ENCODE measurements at regions not wholly inside any gene's neighbourhood (a gene's known extent, or its start where the extent isn't known, plus 50 kb on each side); places are given as distances from the start of the nearest gene placed in this dataset.

GRCh38 chr17:5753421-5753820, 169.1 kb upstream of the NLRP1 start:
- no peak for TF ChIP-seq CTCF (conservative IDR thresholded peaks at IDR 0.05; ENCODE audit: low read depth, low read length)
- DNase-seq (ENCODE audit: low read depth), result no peak
- no peak overlapping the region for H3K4me3 ChIP-seq (ENCODE audit: low read depth, low read length)

GRCh38 chr17:5757314-5757907, 173.1 kb upstream of the NLRP1 start:
- DNase-seq (ENCODE audit: low read depth), result no peak
- no peak overlapping the region for H3K4me3 ChIP-seq (ENCODE audit: low read depth, low read length)
- TF ChIP-seq CTCF (conservative IDR thresholded peaks at IDR 0.05; ENCODE audit: low read depth, low read length), result no peak

GRCh38 chr17:5758651-5759050, 174.3 kb upstream of the NLRP1 start:
- no peak for TF ChIP-seq CTCF (conservative IDR thresholded peaks at IDR 0.05; ENCODE audit: low read depth, low read length)
- DNase-seq (ENCODE audit: low read depth), result peak; percentile 59
- H3K4me3 ChIP-seq (ENCODE audit: low read depth, low read length), result no peak overlapping the region

GRCh38 chr17:5759501-5759925, 175.2 kb upstream of the NLRP1 start:
- DNase-seq (ENCODE audit: low read depth), result peak; percentile 39
- H3K4me3 ChIP-seq (ENCODE audit: low read depth, low read length), result no peak overlapping the region
- TF ChIP-seq CTCF (conservative IDR thresholded peaks at IDR 0.05; ENCODE audit: low read depth, low read length), result no peak

GRCh38 chr17:5762191-5762590, 177.9 kb upstream of the NLRP1 start:
- no peak overlapping the region for H3K4me3 ChIP-seq (ENCODE audit: low read depth, low read length)
- peak; percentile 50 for DNase-seq (ENCODE audit: low read depth)
- TF ChIP-seq CTCF (conservative IDR thresholded peaks at IDR 0.05; ENCODE audit: low read depth, low read length), result no peak

GRCh38 chr17:5763595-5764306, 179.4 kb upstream of the NLRP1 start:
- no peak for TF ChIP-seq CTCF (conservative IDR thresholded peaks at IDR 0.05; ENCODE audit: low read depth, low read length)
- H3K4me3 ChIP-seq (ENCODE audit: low read depth, low read length), result no peak overlapping the region
- no peak for DNase-seq (ENCODE audit: low read depth)

Measured in choroid plexus epithelial cell (primary cell).